CD4-positive, alpha-beta T cell treated with Interleukin-17A for 4 hours (primary cell): ENCODE measurements at regions not wholly inside any gene's neighbourhood (a gene's known extent, or its start where the extent isn't known, plus 50 kb on each side); places are given as distances from the start of the nearest gene placed in this dataset.
"Not testable (repeated sequence)": the region's sequence is repeated elsewhere in the genome, so short reads cannot be mapped to it uniquely, and the experiment has no call there.

Source experiments
- DNase-seq: peaks from one replicate; pipeline ENCODE4 v3.0.0-alpha.2; 2020; ENCODE audit warnings: mixed read lengths

DNA sequence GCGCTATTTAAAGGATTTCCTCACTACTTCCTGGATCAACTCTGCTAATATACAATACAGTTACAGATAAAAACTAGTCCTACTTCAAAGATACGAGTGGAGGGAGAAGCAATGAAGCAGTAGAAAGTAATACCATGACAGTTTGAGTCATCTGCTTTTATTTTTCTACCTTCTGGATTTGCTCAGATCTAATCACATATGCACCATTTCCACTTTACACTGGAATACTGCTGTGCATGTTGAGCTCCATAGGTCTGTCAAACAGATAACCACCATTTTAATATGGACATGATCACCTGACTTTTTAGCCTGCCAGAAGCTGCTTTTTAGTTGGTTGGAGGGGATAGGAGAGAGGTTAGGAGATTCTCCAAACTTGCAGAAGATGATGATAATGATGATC lies 92.5 kb downstream of the MMUT start:
- DNase-seq, result no peak

DNA sequence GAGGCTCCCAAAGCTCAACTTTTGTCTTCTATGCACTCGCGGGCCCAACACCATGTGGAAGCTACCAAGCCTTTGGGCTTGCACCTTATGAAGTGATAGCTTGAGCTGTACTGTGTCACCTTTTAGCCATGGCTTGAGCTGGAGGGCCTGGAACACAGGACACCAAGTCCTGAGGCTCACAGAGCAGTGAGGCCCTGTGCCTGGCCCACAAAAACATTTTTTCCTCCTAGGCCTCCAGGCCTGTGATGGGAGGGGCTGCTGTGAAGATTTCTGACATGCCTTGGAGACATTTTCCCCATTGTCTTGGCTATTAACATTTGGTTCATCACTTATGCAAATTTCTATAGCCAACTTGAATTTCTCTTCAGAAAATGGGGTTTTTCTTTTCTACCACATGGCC lies 96.5 kb downstream of the MMUT start:
- no peak for DNase-seq

DNA sequence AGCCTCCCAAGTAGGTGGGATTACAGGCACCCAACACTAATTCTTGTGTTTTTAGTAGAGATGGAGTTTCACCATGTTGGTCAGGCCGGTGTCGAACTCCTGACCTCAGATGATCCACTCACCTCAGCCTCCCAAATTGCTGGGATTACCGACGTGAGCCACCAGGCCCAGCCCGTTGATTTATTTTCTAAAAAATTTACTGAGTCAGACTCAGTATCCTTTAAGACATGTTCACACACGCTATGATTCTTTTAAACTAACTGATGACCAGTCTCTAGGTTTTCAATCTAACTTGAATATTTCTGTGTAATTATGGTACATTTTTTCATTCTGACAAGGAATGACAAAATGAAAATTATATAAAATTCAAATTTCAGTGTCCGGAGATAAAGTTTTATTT lies 114.5 kb downstream of the MMUT start:
- no peak for DNase-seq

DNA sequence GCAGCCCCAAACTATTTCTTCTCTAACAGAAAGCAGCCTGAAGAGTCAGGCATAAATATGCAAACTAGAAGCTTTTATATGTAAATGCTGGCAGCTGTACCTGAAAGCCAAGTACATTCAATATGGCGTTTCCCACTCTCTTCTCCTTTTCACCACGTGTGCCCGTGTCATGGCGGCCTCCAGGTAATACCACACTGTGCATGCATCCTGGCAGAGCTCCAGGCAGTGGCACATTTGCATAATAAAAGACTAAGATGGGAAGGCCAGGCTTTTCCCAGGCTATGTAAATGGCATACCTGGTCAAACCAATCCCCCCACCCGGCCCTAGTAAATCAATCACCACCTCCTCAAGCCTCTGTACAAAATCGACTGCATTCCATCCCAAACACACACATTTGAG lies 120.6 kb downstream of the MMUT start:
- DNase-seq, result no peak

DNA sequence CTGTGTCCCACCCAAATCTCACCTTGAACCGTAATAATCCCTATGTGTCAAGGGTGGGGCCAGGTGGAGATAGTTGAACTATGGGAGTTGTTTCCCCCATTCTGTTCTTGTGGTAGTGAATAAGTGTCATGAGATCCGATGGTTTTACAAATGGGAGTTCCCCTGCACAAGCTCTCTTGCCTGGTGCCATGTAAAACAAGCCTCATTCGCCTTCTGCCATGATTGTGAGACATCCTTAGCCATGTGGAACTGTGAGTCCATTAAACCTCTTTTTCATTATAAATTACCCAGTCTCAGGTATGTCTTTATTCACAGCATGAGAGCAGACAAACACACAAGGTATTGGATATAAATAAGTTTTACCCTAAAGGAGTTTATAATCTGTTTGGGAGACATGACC lies 121.2 kb downstream of the MMUT start:
- no peak for DNase-seq

DNA sequence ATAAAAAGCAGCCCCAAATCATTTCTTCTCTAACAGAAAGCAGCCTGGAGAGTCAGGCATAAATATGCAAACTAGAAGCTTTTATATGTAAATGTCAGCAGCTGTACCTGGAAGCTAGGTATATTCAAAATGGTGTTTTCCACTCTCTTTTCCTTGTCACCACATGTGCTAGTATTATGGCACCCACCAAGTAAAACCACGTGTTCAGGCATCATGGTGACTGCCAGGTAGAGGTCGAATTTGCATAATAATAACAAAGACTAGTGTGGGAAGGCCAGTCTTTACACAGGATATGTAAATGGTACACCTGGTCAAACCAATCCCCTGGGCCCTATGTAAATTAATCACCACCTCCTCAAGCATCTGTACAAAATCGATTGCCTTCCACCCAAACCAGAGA lies 124.0 kb downstream of the MMUT start:
- no peak for DNase-seq

DNA sequence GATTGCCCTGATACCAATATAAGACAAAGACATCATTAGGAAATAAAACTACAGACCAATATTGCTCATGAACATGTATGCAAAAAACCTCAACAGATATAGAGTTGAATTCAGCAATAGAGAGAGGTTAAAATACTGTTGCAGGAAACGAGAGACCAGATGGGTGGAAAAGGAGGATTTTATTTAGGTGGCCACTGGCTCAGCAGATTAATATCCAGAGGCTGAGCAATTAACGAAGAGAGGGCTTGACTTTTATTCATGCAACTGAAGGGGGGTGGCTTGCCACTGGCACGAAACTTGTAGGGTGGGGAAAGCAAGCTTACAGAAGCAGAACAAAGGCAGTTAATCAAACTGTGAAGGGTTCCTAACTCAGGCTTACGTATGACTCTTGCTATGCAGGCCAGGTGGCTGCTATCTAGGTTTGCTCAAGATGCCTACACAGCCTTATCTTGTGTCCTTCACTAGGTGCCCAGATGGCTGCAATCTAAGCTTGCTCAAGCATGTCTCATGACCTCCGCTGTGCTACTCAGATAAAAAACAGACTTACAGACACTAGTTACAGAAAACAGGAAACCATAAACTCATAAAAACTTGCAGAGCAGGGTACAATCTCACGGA lies 126.4 kb downstream of the MMUT start:
- no peak for DNase-seq

DNA sequence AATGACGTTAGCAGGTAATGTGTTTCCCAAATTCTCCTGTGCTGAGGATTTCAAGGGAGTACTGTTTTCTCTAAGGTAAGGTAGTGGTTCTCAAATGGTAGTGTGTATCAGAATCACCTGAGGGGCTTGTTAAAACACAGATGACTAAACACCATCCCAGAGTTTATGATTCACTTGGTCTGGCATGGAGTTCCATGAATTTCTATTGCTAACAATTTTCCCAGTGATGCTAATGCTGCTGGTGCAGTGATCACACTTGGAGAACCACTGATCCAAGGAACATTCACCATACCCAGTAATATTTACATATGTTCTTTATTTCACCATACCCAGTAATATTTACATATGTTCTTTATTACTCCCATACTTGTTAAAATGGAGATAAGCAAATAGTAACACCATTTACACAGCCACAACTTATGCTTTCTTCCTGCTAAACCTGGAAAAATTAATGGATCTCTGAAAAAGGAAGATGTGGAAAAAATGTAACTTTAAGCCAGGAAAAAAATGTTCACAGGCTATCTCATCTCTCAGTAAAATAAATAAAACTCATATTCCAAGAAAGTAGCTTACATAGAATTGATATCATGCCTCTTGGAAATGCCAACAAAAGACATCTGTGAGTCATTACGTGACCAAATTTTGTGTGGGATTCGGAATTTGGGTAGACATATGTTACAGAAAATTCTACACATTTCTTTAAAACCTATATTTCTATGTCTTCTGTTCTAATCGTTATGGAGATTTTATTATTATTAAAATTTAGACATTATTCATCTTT lies 129.5 kb downstream of the MMUT start:
- DNase-seq, result no peak

DNA sequence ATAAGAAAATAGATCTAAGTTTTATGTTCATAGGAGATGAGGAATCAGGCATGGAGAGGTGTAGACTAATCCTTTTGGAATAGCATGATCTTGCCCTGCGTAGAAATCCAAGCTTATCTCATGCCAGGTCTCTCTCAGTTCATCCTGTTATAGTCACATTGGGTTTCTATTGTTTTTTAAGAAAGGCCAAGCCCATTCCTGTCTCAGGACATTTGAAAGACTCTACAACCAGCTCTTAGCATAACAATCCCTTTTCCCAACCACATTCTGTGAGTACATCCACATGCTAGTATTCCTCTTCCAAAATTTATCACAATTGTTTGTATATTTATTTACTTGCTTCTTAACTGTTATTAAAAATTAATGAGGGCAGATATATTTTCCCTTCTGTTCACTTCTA lies 130.3 kb downstream of the MMUT start:
- no peak for DNase-seq

DNA sequence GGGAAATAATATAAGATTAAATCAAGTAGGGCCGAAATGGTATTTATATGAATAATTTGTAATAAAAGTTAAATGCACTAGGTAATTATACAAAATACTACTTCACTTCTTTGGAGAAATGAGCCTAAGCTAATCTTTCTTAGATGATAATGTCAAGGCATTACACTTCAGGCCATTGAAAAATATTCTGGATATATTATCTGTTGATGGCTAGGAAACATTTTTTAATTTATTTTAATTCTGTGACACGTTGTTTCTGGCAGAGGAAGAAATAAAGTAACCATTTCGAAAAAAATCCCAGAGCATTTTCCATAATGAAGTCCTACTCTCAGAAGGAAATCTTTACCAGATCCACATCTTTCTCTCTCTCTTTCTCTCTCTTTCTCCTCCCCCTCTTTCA lies 133.9 kb downstream of the MMUT start:
- DNase-seq, result no peak

DNA sequence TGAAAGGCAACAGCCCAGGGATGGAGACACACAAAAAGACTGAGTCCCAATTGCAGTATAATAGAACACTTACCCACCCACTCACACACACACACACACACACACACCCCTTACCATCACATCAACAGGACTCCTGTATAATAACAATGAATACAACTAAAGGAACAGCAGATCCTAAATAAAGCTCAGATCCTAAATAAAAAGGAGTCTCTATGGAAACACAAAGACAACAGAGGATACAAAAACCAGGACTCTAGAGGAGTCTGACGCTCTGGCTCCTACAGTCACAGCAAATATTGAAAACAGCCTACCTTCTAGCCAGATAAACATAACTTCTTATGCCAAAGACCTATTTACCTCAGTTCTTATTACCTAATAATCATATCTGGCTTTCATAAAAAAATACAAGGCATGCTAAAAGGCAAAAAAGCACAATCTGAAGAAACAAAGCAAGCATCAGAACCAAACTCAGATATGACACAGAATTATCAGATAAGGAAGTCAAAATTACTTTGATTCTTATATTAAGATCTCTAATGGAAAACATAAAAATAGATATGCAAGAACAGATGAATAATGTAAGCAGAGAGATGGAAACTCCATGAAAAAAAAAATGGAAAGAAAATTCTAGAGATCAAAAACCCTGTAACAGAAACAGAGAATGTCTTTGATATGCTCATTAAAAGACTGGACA lies 134.9 kb downstream of the MMUT start:
- no peak for DNase-seq

DNA sequence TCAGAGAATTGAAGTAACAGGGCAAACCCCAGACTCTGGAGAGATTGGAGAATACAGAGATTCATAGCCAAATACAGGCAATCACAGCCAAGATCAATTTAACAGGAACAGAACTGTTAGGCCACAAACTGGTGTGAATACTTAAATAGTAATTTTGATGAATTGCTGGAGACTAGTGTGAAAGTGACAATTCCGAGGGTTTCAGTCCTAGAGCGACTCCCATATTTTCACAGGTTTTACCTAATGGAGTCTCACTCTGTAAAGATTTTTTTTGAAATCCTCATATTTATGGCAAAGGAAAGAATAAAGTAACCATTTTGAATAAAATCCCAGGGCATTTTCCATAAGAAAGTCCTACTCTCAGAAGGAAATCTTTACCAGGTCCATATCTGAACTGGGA lies 135.5 kb downstream of the MMUT start:
- DNase-seq, result no peak

DNA sequence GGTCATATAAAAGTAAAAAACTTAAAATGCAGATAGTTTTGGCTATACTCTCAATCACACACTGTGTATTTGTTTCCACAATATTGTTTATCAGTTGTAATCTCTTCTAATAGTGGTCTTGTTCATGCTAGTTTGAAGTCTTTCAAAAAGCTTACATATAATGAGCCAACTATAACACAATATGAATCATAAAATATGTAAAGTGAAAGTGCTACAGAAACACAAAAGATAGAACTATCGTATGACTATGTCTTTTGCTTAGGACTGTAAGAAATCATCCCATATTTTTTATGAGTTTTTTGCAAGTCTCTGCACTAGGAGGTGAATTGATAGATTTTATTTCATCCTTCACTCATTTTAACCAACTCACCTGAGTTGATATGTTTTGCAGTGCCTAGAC lies 136.0 kb downstream of the MMUT start:
- no peak for DNase-seq

DNA sequence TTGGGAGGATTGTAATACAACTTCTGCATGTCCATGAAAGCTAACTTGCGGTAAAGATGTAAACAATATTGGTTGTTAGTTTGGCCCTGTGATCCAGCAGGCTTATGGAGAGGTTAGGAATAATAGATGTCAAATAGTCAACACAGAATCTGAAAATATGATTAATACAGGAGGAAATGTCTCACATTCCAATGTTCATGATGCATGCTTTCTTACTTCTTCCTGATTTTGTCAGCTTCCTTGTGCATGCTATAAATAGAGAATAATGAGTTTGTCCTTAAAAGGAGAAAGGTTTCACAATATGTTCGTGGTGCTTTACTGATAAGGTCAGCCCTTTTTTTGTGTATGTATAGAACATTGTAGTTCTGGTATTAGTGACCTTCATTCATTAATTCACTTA lies 136.7 kb downstream of the MMUT start:
- no peak for DNase-seq

DNA sequence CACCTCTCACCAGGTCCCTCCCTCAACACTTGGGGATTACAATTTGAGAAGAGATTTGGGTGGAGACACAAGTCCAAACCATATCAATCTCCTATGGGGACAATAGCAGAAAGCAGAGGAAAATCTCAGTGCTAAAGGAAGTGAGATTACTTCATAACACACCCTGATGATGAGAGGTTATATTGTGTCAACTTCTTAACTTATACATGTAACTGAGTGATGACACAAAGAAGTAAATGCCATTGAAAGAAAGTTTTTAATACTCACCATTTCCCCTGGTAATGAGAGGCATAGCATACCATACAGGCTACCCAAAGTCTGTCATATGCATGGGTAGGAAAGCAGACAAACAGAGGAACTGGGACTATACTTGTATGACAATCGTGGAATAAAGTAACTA lies 137.2 kb downstream of the MMUT start:
- DNase-seq, result no peak

DNA sequence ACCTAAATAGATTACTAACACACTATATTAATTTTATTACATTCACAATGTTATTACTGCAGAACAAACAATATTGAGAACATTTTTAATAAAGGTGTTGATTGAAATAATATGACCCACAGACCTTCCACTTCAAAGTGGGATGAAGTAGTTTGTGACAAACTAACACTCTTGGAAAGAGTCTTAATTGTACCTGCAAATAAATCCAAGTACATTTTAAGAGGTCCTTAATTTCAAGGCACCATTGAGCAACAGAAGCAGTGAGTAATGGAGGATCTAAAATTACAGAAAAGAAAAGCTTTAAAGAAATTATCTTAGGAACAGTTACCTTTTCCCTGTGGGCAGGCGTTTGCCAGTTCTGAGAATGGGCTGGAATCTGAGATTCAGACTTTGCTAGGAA lies 140.2 kb downstream of the MMUT start:
- no peak for DNase-seq

DNA sequence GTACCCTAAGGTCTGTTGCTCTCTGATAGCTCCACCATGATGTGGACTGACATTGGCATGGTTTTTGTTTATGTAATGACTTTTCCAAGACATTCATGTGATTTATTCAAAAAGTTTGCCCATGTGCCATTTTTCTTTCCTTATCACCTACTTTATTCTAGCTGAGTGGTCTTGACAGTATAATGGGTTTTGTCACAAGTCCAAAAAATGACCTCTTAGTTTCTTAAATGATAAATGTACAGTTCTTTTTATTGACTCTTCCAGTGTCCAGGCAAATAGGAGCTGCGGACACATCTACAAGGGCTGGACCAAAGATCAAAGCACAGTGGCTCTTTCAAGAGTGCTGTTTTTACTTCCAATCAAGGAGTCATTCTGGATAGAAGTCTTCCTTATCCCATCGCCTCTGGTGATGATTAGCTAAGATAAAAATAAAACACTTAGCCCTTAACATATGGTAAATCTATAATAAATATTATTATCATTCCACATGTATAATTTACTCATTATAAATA lies 141.4 kb downstream of the MMUT start:
- DNase-seq, result no peak

DNA sequence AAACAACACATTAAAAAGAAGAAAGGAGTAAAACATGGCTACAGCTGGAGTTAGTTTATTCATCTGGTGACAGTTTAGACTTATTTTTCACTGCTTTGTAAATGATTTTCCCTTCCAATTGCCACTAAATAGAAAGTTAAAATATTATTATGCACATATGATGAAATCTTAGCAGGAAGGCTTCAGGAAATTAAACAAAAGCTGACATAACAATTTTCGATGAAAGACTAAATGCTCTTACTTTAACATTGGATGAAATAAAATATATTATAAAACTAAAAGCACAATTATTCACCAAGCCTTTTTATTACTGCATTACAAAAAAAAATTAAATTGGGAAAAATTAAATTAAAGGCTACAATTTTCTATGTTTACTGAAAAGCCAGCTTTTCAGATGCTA lies 158.0 kb downstream of the MMUT start:
- no peak for DNase-seq

DNA sequence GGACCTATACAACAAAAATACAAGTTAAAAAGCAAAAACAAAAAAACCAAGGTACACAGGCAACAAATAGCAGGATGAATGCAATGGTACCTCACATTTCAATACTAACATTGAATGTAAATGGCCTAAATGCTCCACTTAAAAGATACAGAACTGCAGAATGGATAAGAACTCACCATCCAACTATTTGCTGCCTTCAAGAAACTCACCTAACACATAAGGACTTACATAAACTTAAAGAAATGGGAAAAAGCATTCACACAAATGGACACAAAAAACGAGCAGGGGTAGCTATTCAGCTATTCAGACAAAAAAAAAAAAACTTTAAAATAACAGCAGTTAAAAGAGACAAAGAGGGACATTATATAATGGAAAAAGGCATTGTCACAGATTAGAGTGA lies 158.7 kb downstream of the MMUT start:
- not testable (repeated sequence) for DNase-seq

DNA sequence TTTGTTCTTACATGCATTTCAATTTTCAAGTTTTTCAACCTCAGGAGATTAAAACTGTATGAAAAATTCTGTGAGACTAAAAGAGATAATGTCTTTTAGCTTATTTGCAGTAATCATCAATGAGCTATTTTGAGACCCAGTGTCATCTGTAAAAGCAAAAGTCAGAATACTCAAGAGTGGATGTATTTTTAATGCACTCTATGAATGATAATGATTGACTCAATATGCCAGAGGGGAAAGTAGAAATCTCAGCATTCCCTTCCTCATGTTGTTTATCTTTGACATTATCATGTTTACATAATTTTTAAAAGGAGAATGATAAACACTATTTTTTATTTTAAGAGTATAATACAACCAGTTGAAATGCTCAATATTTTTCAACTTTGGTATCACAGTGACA lies 162.1 kb downstream of the MMUT start:
- DNase-seq, result no peak

DNA sequence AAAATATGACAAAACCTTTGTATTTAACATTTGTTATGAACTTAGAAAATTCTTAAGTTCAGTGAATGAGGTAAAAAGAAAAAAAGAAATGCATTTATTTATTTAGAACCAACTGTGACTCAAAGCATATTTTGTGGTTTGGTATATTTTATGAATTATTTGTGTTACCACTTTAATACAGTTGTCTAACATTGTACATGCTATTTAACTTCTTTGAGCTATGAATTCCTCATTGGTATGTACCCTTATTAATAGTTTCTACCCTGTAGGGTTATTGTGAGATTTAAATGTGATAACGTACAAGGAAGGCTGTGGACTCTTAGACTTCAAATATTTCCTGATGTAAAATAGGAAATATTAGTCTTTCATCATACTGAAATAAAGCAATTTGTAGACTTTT lies 162.6 kb downstream of the MMUT start:
- no peak for DNase-seq

DNA sequence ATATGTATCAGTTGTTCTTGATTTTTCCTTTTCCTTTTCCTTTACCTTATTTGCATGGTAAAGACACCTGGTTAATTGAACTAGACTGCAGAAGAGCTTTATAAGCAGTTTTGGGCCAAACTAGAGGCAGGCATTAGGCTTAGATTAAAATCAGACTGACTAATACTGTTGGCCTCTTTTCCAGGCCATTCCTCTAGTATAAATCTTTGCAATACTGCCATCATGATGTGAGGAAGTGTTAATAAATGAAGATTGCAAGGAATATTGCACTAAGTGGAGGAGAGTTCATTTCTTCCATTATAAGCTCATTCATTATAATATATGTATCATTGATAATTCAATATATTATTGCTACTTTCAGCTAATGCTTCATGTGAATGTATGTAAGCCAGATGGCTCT lies 163.8 kb downstream of the MMUT start:
- DNase-seq, result no peak

DNA sequence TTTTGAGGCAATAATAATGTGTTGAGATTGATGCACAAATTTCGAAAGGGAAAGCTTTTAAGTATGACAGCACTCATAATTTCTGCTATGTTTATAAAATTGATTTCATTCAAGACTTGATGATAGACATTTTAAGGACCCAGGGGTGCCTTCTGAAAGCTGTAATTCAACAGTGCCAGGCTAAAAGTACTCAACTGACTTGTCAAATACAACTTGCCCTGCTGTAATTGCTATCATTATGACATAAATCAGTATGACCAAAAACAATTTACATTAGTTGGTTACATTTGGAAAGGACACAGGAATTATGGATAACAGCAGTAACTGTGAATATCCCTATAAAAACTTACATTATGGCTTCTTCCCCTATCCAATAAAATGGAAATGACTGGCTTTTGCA lies 178.9 kb downstream of the MMUT start:
- no peak for DNase-seq
